Sigmoid colon (tissue), 6 donors: ENCODE measurements at regions not wholly inside any gene's neighbourhood (a gene's known extent, or its start where the extent isn't known, plus 50 kb on each side); places are given as distances from the start of the nearest gene placed in this dataset.

Source experiments
- DNase-seq: peaks from one replicate; pipeline ENCODE4 v3.0.0-alpha.2; 2019
- H3K27ac ChIP-seq, 4 donors: fragments of 200-600 bp; sonication (generic); one replicate each; pipeline ENCODE4 v1.5.1; 2016 to 2019; ENCODE audit warnings: mild to moderate bottlenecking in 1 of 4
- H3K27me3 ChIP-seq, 3 donors: fragments of 200-600 bp; sonication (generic); one replicate each; pipeline ENCODE4 v1.5.1; 2019; ENCODE audit warnings: mild to moderate bottlenecking in 1 of 3
- H3K36me3 ChIP-seq, 4 donors: fragments of 200-600 bp; sonication (generic); one replicate each; pipeline ENCODE4 v1.5.1; 2016 to 2019
- H3K4me1 ChIP-seq, 4 donors: fragments of 200-600 bp; sonication (generic); one replicate each; pipeline ENCODE4 v1.5.1; 2017 to 2019
- H3K4me3 ChIP-seq, 4 donors: fragments of 200-600 bp; sonication (generic); one replicate each; pipeline ENCODE4 v1.5.1; 2017 to 2019; ENCODE audit warnings: mild to moderate bottlenecking in 2 of 4, moderate library complexity in 1 of 4
- H3K9me3 ChIP-seq, 4 donors: fragments of 200-600 bp in 3 of 4; sonication (generic) in 3 of 4; one replicate each; pipeline versions ENCODE4 v1.5.1 to v1.6.1; 2013 to 2019
- EP300 ChIP-seq, 4 donors: sonication (generic); formaldehyde crosslinking; IDR thresholded peaks; one replicate each; pipeline ENCODE4 v1.6.1; 2017; ENCODE audit warnings: antibody characterized with exemption in 4 of 4
- POLR2A ChIP-seq, 2 donors: fragments of 450-650 bp; IDR thresholded peaks; one replicate each; pipeline ENCODE4 v1.6.1; 2016; ENCODE audit warnings: antibody characterized with exemption in 2 of 2, mild to moderate bottlenecking in 2 of 2, moderate library complexity in 2 of 2
- POLR2AphosphoS5 ChIP-seq, 4 donors: sonication (generic); formaldehyde crosslinking; IDR thresholded peaks; one replicate each; pipeline ENCODE4 v1.6.1; 2017; ENCODE audit warnings: antibody characterized with exemption in 4 of 4
- WGBS, 2 donors: extraction: QIAGEN DNeasy Blood & Tissue Kit; methylation state at CpG; one replicate each; pipeline ENCODE4 v1.1.7; 2013; 5-methylcytosine and 5-hydroxymethylcytosine counted together
- intact Hi-C: fragments of 100-400 bp; cut with DNase I; formaldehyde crosslinking; loops from one replicate; pipeline ENCODE4 v1.15.1; 2023
- TF ChIP-seq, protein P1 (sequence below), 4 experiments: fragments of 450-650 bp in 3 of 4; fragments of 200-600 bp in 1 of 4; IDR thresholded peaks; one replicate each; pipeline ENCODE4 v1.5.1; 2016 to 2019; ENCODE audit warnings: antibody characterized with exemption in 4 of 4, mild to moderate bottlenecking in 3 of 4, moderate library complexity in 2 of 4
- donor health status: healthy with polysubstance abuse.
- donor health status: healthy.

DNA sequence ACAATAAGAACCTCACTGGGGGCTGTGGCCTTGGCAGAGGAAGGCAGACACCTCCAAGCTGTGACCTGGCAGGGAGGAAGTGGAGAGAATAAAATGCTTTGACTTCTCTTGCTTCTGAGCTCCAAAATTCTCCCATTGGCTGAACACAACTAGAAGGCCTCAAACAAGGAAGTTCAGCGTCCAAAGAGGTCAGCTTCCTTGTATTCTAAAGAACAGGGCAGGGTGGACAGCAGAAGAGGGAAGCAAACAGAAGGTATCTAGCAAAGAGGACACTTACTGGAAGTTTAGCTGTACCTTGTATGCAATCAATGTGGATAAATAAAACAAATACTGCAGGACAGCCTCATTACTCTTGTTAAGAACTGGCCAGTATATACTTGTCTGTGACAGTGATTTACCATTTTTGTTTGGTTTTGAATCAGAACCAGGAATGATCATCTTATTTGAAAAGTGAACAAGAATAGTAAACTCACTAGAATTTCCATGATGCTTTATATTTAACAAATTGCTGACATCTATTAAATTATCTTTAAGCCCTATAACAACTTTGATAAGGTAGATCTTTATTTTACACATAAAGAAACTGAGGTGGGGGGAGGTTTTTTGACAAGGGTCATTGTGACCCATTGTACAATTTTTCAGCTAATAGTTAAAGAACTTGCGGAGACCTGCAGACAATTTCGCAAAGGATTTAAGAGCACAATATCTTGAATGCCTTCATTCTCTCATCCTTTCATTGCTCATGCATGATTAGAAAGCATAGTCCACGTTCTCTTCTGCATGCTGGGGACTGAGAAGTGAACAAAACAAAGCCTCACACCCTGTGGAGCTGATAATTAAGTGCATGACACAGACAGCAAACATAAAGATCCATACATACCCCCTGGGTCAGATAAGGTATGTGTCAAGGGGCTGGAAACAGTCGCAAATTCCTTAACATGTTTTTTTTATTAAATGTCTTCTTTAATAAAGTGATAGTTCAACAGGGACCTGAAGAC, 1448.0 kb downstream of the AACS start:
- H3K27ac ChIP-seq: no peak overlapping the region
- no peaks in the 10 kb centered on the region for H3K36me3 ChIP-seq
- TF ChIP-seq EP300 (IDR thresholded peaks at IDR 0.05): no peak
- no peak for TF ChIP-seq POLR2A (IDR thresholded peaks at IDR 0.05)
- TF ChIP-seq POLR2AphosphoS5 (IDR thresholded peaks at IDR 0.05): no peak
- TF ChIP-seq, protein P1, sequence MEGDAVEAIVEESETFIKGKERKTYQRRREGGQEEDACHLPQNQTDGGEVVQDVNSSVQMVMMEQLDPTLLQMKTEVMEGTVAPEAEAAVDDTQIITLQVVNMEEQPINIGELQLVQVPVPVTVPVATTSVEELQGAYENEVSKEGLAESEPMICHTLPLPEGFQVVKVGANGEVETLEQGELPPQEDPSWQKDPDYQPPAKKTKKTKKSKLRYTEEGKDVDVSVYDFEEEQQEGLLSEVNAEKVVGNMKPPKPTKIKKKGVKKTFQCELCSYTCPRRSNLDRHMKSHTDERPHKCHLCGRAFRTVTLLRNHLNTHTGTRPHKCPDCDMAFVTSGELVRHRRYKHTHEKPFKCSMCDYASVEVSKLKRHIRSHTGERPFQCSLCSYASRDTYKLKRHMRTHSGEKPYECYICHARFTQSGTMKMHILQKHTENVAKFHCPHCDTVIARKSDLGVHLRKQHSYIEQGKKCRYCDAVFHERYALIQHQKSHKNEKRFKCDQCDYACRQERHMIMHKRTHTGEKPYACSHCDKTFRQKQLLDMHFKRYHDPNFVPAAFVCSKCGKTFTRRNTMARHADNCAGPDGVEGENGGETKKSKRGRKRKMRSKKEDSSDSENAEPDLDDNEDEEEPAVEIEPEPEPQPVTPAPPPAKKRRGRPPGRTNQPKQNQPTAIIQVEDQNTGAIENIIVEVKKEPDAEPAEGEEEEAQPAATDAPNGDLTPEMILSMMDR (IDR thresholded peaks at IDR 0.05): no peak
- H3K9me3 ChIP-seq: peaks cover 0 to 4% (median 0%) of the 10 kb centered on the region in 4 donors
- H3K27me3 ChIP-seq: no peaks in the 10 kb centered on the region
- H3K4me1 ChIP-seq: no peaks in the 10 kb centered on the region
- intact Hi-C loops: no loop called here
- WGBS, 2 donors: 62 to 69% methylated on average over 5 of the region's 5 CpGs
- DNase-seq: no peak
- no peak overlapping the region for H3K4me3 ChIP-seq

DNA sequence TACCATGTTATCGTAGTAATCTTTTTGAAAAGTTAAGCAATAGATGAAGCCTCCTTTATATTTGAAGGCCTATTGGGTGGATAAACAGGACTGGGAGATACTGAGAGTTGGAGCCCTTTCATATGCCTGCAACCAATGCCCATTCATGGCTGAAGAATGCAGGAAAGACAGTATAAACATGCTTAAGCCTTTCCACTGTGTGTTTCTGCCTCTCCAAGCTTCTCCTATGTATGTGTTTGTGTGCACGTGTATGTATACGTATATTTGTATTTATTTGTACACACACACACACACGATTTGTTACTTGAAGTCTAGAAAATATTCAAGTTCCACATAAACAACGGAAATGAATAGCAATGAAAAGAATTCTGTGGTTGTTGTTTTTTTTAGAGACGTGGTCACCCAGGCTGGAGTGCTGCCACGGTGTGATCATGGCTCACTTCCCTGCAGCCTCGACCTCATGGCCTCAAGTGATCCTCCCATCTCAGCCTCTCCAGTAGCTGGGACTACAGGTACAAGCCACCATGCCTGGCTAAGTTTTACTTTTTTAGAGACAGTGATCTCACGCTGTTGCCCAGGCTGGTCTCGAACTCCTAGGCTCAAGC, 1453.5 kb downstream of the AACS start:
- Histone ChIP-seq H3K27me3 (no peaks in the 10 kb centered on the region), H3K36me3 (no peaks in the 10 kb centered on the region), H3K9me3 (no peaks in the 10 kb centered on the region), H3K27ac (no peak overlapping the region), H3K4me3 (no peak overlapping the region), H3K4me1 (no peaks in the 10 kb centered on the region)
- WGBS, 2 donors: 74 to 80% methylated on average over 10 of the region's 10 CpGs
- TF ChIP-seq POLR2A (IDR thresholded peaks at IDR 0.05): no peak
- no peak for TF ChIP-seq EP300 (IDR thresholded peaks at IDR 0.05)
- TF ChIP-seq, protein P1 (IDR thresholded peaks at IDR 0.05): no peak
- no peak for TF ChIP-seq POLR2AphosphoS5 (IDR thresholded peaks at IDR 0.05)
- intact Hi-C loops: no loop called here
- no peak for DNase-seq

DNA sequence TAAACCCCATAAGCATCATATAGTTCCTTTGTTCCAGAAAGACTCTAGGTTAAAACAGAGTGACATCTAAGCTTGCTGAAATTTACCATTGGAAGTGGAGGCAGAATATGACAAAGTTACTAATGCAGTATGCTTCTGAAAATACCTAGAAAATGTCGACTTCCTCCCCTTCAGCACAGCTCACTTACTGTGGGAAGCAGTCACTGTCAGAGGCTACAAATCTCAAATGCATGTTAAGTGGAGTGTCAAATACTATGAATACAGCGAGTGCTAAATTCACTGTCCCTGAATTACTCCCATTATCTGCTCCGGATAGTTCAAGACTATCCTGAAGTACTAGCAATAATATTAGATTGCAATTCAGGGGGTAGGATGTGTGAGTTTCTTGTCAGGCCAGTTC, 1454.6 kb downstream of the AACS start:
- no peak overlapping the region for H3K4me3 ChIP-seq
- intact Hi-C loops: no loop called here
- H3K36me3 ChIP-seq: no peaks in the 10 kb centered on the region
- no peak for TF ChIP-seq POLR2AphosphoS5 (IDR thresholded peaks at IDR 0.05)
- no peak for TF ChIP-seq POLR2A (IDR thresholded peaks at IDR 0.05)
- TF ChIP-seq, protein P1 (IDR thresholded peaks at IDR 0.05): no peak
- no peak for TF ChIP-seq EP300 (IDR thresholded peaks at IDR 0.05)
- H3K27ac ChIP-seq: no peak overlapping the region
- 68 to 87% methylated on average over 3 of the region's 3 CpGs for WGBS, 2 donors
- H3K4me1 ChIP-seq: no peaks in the 10 kb centered on the region
- H3K9me3 ChIP-seq: no peaks in the 10 kb centered on the region
- no peak for DNase-seq
- H3K27me3 ChIP-seq: no peaks in the 10 kb centered on the region

DNA sequence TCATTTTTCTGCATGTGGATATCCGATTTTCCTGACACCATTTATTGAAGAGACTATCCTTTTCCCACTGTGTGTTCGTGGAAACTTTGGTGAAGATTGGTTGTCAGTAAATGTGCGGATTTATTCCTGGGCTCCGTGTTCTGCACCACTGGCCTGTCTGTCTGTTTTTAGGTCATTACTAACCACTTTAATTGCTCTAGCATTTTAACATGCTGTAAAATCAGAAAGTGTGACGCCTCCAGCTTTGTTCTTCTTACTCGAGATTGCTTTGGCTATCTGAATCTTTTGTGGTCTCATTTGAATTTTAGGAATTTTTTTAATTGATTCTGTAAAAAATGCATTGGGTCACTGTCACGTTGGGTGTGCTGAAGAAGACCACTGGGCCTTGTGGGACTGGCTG, 1458.7 kb downstream of the AACS start:
- Histone ChIP-seq H3K27ac (no peak overlapping the region), H3K36me3 (no peaks in the 10 kb centered on the region), H3K4me3 (no peak overlapping the region), H3K4me1 (no peaks in the 10 kb centered on the region), H3K9me3 (no peaks in the 10 kb centered on the region), H3K27me3 (peaks cover 0 to 2% (median 0%) of the 10 kb centered on the region in 3 donors)
- intact Hi-C loops: loop anchor here (2.0 kb wide), 1 partner anchor 47 kb away; no protein-coding TSS in a partner anchor
- no peak for DNase-seq
- 64 to 76% methylated on average over 7 of the region's 7 CpGs for WGBS, 2 donors
- TF ChIP-seq POLR2AphosphoS5 (IDR thresholded peaks at IDR 0.05) (no peak), EP300 (IDR thresholded peaks at IDR 0.05) (no peak), POLR2A (IDR thresholded peaks at IDR 0.05) (no peak)
- TF ChIP-seq, protein P1 (IDR thresholded peaks at IDR 0.05): no peak
